Thymus (tissue), 11 donors: ENCODE measurements at regions not wholly inside any gene's neighbourhood (a gene's known extent, or its start where the extent isn't known, plus 50 kb on each side); places are given as distances from the start of the nearest gene placed in this dataset.

Experiments
- DNase-seq, 9 donors: peaks; one replicate each; pipeline ENCODE4 v3.0.0-alpha.2; 2013; ENCODE audit warnings: low spot score in 9 of 9, low read depth in 6 of 9, missing footprints in 1 of 9
- H3K27ac ChIP-seq, 2 donors: one replicate each; pipeline ENCODE4 v1.5.1; 2013; ENCODE audit warnings: control low read depth in 1 of 2, low read depth in 1 of 2, low read length in 1 of 2, mild to moderate bottlenecking in 1 of 2, moderate library complexity in 1 of 2
- H3K27me3 ChIP-seq, 2 donors: one replicate each; pipeline ENCODE4 v1.5.1; 2013; ENCODE audit warnings: low read length in 1 of 2; ENCODE audit not compliant: control insufficient read depth in 2 of 2, insufficient read depth in 1 of 2
- H3K36me3 ChIP-seq, 2 donors: one replicate each; pipeline ENCODE4 v1.5.1; 2013; ENCODE audit warnings: low read length in 1 of 2, mild to moderate bottlenecking in 1 of 2, moderate library complexity in 1 of 2; ENCODE audit not compliant: control insufficient read depth in 2 of 2, insufficient read depth in 2 of 2
- H3K4me1 ChIP-seq, 2 donors: one replicate each; pipeline ENCODE4 v1.5.1; 2013; ENCODE audit warnings: low read length in 2 of 2; ENCODE audit not compliant: control insufficient read depth in 2 of 2, insufficient read depth in 2 of 2
- H3K4me3 ChIP-seq, 2 donors: one replicate each; pipeline ENCODE4 v1.5.1; 2013; ENCODE audit warnings: low read length in 2 of 2, control low read depth in 1 of 2, mild to moderate bottlenecking in 1 of 2
- H3K9me3 ChIP-seq, 2 donors: one replicate each; pipeline ENCODE4 v1.5.1; 2013; ENCODE audit warnings: low read length in 1 of 2, mild to moderate bottlenecking in 1 of 2; ENCODE audit not compliant: control insufficient read depth in 2 of 2, insufficient read depth in 1 of 2
- WGBS: extraction: QIAGEN DNeasy Blood & Tissue Kit; methylation state at CpG from one replicate; pipeline ENCODE4 v1.1.7; 2013; 5-methylcytosine and 5-hydroxymethylcytosine counted together
- donor health status: healthy.

DNA sequence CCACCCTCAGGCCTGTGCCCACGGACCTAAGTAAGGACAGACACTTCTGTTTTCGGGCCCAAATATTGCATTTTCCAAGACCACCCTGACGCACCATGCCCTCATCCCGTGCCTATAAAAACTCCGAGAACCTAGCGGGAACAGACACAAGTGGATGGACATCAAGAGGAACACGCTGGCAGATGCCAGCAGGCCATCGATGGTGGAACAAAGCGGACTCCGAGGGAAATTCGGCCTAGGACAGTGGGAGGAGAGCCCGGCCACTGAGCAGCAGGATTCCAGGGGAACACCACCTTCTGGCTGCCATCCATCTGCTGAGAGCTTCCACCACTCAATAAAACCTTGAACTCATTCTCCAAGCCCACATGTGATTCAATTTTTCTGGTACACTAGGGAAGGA is 243.6 kb upstream of the ZWINT start:
- Histone ChIP-seq H3K27ac (no peak overlapping the region), H3K4me1 (no peaks in the 10 kb centered on the region), H3K27me3 (no peaks in the 10 kb centered on the region), H3K9me3 (no peaks in the 10 kb centered on the region), H3K4me3 (no peak overlapping the region), H3K36me3 (no peaks in the 10 kb centered on the region)
- DNase-seq: no peak
- WGBS: 90% methylated on average over 12 of the region's 12 CpGs

DNA sequence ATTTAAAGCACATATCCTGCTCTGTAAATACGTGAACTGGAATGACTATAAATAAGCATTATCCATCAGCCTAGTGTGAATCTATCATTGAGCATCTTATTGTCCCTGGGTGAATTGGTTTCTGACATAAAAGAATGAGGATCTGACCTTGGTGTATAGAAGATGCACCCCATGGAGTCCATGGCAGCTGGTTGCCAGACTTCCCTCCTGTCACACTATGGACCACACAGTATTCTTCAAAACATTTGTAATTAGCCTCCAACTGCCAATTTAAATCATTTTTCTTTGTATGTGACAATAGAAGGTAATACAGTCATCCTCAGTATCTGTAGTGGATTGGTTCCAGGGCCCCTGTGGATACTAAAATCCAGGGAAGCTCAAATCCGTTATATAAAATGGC is 238.1 kb upstream of the ZWINT start:
- no peak overlapping the region for H3K4me3 ChIP-seq
- H3K27me3 ChIP-seq: no peaks in the 10 kb centered on the region
- DNase-seq: no peak
- H3K4me1 ChIP-seq: no peaks in the 10 kb centered on the region
- H3K36me3 ChIP-seq: no peaks in the 10 kb centered on the region
- H3K9me3 ChIP-seq: no peaks in the 10 kb centered on the region
- WGBS: 81% methylated on average over 2 of the region's 2 CpGs
- no peak overlapping the region for H3K27ac ChIP-seq

DNA sequence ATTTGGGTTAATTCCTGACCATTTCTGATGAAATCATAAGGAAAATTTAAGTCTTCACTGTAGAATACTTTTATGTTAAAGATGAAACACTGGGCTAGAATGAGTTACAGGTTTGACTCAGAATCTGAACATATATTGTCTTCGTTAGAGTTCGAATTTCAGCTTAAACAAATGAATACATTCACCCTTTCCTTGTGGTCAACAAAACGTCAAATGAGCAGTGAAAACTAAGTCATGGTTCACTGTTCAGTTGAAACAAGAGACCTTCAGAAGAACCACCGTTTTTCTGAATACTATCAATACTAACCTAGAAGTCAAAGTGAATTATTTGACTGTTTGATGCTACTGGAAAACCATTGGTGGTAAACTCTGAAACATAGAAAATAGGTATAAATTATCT is 235.2 kb upstream of the ZWINT start:
- Histone ChIP-seq H3K4me1 (no peaks in the 10 kb centered on the region), H3K27me3 (no peaks in the 10 kb centered on the region), H3K4me3 (no peak overlapping the region), H3K9me3 (no peaks in the 10 kb centered on the region), H3K27ac (no peak overlapping the region), H3K36me3 (no peaks in the 10 kb centered on the region)
- no peak for DNase-seq
- 85% methylated on average over 4 of the region's 4 CpGs for WGBS

DNA sequence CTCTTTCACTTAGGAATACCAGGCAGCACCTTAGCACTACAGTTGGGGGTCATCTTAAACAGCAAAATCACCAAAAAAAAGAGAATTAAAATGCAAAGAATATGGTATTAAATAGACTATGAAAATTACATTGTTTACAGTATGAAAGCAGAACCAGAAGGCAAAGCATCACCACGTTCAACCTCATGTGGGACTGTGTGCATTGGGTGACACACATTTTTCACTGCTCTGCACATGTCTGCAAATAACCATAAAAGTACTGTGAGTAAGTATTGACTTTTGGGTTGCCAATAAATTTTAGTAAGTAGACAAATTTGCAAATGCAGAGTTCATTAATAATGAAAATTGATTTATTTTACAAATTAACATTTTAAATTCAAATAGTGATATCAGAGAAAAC is 232.1 kb upstream of the ZWINT start:
- no peaks in the 10 kb centered on the region for H3K36me3 ChIP-seq
- H3K4me3 ChIP-seq: no peak overlapping the region
- no peaks in the 10 kb centered on the region for H3K9me3 ChIP-seq
- 84% methylated on average over 1 of the region's 1 CpG for WGBS
- no peaks in the 10 kb centered on the region for H3K27me3 ChIP-seq
- no peak for DNase-seq
- no peak overlapping the region for H3K27ac ChIP-seq
- no peaks in the 10 kb centered on the region for H3K4me1 ChIP-seq

DNA sequence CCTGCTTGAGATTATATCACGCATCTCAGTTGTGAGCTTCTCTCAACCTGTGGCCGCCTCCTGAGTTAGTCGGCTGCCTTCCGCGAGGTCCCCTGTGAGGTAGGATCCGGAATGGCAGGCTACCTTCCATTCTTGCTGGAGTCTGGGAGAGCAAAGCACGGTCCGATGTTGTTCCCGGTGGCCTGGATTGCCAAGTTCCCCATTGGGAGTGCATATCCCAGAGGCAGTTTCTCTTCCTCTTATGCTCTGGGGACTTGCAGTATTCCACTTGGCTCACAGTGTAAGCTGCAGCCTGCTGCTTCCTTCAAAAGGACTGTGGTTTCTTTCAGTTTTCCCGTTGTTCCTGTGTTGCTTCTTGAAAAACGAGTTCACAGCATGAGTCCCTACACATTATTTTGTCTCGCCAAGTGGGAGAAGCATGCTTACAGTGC is 225.4 kb upstream of the ZWINT start:
- no peak for DNase-seq
- Histone ChIP-seq H3K36me3 (no peaks in the 10 kb centered on the region), H3K4me1 (no peaks in the 10 kb centered on the region), H3K27ac (no peak overlapping the region), H3K9me3 (no peaks in the 10 kb centered on the region), H3K4me3 (no peak overlapping the region), H3K27me3 (no peaks in the 10 kb centered on the region)
- WGBS: 72% methylated on average over 12 of the region's 12 CpGs

DNA sequence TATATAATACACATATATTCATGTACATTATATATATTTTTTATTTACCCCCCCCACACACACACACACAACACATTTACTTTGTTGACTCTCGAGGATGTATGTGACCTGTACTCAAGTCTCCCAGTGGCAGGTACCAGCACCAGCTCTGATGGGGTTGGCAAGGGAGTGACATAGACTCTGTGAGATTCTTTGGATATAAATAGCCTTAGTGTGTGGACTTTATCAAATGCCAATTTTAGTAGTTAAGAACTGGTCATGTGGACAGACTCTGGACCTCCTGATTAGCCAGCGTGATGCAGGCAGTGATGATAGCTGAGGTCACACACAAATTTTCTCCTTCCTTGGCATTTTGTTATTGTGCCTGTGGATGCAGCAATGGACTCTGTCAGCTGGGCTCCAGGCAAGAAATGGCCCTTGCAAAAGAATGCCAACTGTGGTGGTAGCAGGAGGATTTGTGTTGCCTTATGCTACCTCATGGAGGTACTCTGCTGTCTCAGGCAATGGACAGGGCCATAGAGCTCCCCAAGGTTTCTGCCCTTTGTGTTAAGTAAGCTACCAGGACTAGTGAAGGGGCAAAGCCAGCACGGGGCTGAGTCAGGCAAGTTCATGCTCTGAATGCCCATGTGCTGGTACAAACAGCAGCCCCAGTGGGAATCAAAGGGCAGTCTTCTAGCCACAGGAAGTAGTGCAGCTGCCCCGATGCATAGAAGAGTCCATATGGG is 224.6 kb upstream of the ZWINT start:
- H3K4me3 ChIP-seq: no peak overlapping the region
- no peaks in the 10 kb centered on the region for H3K36me3 ChIP-seq
- no peaks in the 10 kb centered on the region for H3K27me3 ChIP-seq
- H3K9me3 ChIP-seq: no peaks in the 10 kb centered on the region
- WGBS: 89% methylated on average over 4 of the region's 4 CpGs
- DNase-seq: no peak
- no peaks in the 10 kb centered on the region for H3K4me1 ChIP-seq
- H3K27ac ChIP-seq: no peak overlapping the region

- DNase-seq: no peak
- no peak overlapping the region for H3K27ac ChIP-seq
- no peaks in the 10 kb centered on the region for H3K36me3 ChIP-seq
- no peak overlapping the region for H3K4me3 ChIP-seq
- H3K27me3 ChIP-seq: no peaks in the 10 kb centered on the region
- no peaks in the 10 kb centered on the region for H3K9me3 ChIP-seq
- no peaks in the 10 kb centered on the region for H3K4me1 ChIP-seq
- 84% methylated on average over 1 of the region's 1 CpG for WGBS
These were observed 222.3 kb upstream of the ZWINT start for GRCh38 chr10:56583316-56583715.

DNA sequence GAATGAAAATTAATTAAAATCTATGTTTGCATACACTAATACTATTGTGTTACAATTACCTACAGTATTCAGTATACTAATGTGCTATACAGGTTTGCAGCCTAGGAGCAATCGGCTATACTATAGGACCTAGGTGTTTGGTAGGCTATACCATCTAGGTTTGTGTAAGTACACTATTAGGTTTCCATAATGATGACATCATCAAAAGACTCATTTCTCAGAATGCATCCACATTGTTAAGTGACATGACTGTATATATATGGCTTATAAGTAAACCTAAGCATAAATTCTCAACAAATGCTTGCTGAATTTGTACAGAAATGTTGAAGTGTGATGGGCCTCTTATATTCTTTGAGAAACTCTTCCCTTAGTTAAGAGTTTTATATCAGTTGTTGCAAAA is 206.5 kb upstream of the ZWINT start:
- Histone ChIP-seq H3K36me3 (no peaks in the 10 kb centered on the region), H3K4me1 (no peaks in the 10 kb centered on the region), H3K9me3 (peaks cover 0 to 12% of the 10 kb centered on the region in 2 donors), H3K27ac (no peak overlapping the region), H3K4me3 (no peak overlapping the region), H3K27me3 (no peaks in the 10 kb centered on the region)
- WGBS: 90% methylated on average over 1 of the region's 1 CpG
- DNase-seq: no peak

DNA sequence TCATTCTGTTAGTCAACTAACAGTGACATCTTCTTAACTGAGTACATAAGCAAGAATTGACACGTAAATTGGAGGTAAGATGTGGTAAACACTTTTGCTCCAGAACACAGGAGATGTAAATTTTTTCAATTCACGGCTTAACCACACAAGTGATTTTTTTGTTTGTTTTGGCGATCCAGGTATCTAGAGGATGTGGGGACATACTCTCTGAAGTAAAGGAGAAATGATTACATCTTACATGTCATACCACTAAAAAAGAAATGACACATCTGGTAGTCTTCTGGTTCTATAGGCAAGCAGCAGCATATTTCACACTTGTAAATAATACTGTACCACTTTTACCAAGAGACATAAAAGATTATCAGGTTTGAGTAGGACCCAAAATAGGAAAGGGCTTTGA is 200.3 kb upstream of the ZWINT start:
- DNase-seq: no peak
- WGBS: 90% methylated on average over 3 of the region's 3 CpGs
- no peaks in the 10 kb centered on the region for H3K36me3 ChIP-seq

More for the DNA sequence above, 200.3 kb upstream of the ZWINT start:
- Histone ChIP-seq H3K27ac (no peak overlapping the region), H3K27me3 (no peaks in the 10 kb centered on the region), H3K4me3 (no peak overlapping the region), H3K9me3 (peaks cover 0 to 5% of the 10 kb centered on the region in 2 donors), H3K4me1 (no peaks in the 10 kb centered on the region)
